GM21619 (cell line): ENCODE measurements at regions not wholly inside any gene's neighbourhood (a gene's known extent, or its start where the extent isn't known, plus 50 kb on each side); places are given as distances from the start of the nearest gene placed in this dataset.

Experiments
- ATAC-seq: cut with Tn5 transposase; IDR thresholded peaks from one replicate; pipeline ENCODE4 v1.9.1; 2021; ENCODE audit not compliant: unreplicated experiment

- ATAC-seq = no peak
Observed at GRCh38 chr3:177470197-177470941, 273.1 kb upstream of the TBL1XR1 start.

- no peak for ATAC-seq
Observed at GRCh38 chr3:177471733-177472480, 274.6 kb upstream of the TBL1XR1 start.

- ATAC-seq = no peak
Observed at GRCh38 chr3:177473184-177473583, 275.9 kb upstream of the TBL1XR1 start.

GRCh38 chr3:177473903-177474302 is 276.6 kb upstream of the TBL1XR1 start:
- ATAC-seq = no peak

GRCh38 chr3:177474652-177475355 is 277.5 kb upstream of the TBL1XR1 start:
- no peak for ATAC-seq

GRCh38 chr3:177475356-177475665 is 278.0 kb upstream of the TBL1XR1 start:
- ATAC-seq = no peak

GRCh38 chr3:177476495-177476894 is 279.2 kb upstream of the TBL1XR1 start:
- no peak for ATAC-seq

GRCh38 chr3:177476921-177477435 is 279.7 kb upstream of the TBL1XR1 start:
- no peak for ATAC-seq

- ATAC-seq = no peak
Observed at GRCh38 chr3:177478170-177478867, 281.0 kb upstream of the TBL1XR1 start.

GRCh38 chr3:177479630-177480029 is 282.3 kb upstream of the TBL1XR1 start:
- no peak for ATAC-seq

- no peak for ATAC-seq
Observed at GRCh38 chr3:177481329-177481728, 284.0 kb upstream of the TBL1XR1 start.

GRCh38 chr3:177482048-177482691 is 284.9 kb upstream of the TBL1XR1 start:
- no peak for ATAC-seq

- no peak for ATAC-seq
Observed at GRCh38 chr3:177483182-177483967, 286.1 kb upstream of the TBL1XR1 start.

- ATAC-seq = no peak
Observed at GRCh38 chr3:177484206-177484605, 286.9 kb upstream of the TBL1XR1 start.

- ATAC-seq = no peak
Observed at GRCh38 chr3:177484926-177485325, 287.6 kb upstream of the TBL1XR1 start.

- no peak for ATAC-seq
Observed at GRCh38 chr3:177487635-177488186, 290.4 kb upstream of the TBL1XR1 start.

- no peak for ATAC-seq
Observed at GRCh38 chr3:177488740-177489139, 291.5 kb upstream of the TBL1XR1 start.

GRCh38 chr3:177490626-177491025 is 293.3 kb upstream of the TBL1XR1 start:
- ATAC-seq = no peak

- no peak for ATAC-seq
Observed at GRCh38 chr3:177491296-177492032, 294.2 kb upstream of the TBL1XR1 start.
